ENCODE measurements at regions not wholly inside any gene's neighbourhood (a gene's known extent, or its start where the extent isn't known, plus 50 kb on each side); places are given as distances from the start of the nearest gene placed in this dataset.

DNA sequence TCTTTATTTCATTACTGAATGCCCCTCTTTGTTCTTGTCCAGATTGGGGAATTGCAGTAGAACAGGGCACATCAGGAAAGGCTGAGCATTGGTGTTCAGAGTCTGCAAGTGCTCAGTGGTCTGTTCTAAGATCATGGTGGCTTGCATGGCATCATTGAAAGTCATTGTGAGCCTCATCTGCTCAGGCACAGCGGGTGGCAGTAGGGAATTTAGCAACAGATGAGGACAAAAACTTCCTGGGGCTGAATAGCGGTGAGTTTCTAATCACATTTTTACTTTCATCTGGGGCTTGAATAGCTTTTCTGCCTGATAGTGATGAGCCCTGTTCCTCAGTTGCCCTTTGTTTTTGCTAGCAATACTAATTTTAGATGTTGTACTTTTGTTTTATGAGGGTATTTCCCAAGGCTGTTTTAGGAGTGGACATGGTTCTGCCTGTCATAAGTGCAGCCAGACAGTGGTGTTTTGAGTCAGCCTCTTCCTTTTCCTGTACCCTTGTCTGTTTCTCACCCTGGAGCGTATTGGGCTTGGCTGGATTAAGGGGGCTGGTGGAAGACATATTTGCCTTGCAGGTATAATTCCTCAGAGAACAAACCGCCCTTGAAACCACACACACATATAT, 127.2 kb upstream of the IL12A start:
- no peak for TF ChIP-seq CTCF (IDR thresholded peaks at IDR 0.05)
- TF ChIP-seq POLR2A (IDR thresholded peaks at IDR 0.05), result no peak
- no peak for TF ChIP-seq POLR2AphosphoS5 (IDR thresholded peaks at IDR 0.05)
